ENCODE measurements at regions not wholly inside any gene's neighbourhood (a gene's known extent, or its start where the extent isn't known, plus 50 kb on each side); places are given as distances from the start of the nearest gene placed in this dataset.

DNA sequence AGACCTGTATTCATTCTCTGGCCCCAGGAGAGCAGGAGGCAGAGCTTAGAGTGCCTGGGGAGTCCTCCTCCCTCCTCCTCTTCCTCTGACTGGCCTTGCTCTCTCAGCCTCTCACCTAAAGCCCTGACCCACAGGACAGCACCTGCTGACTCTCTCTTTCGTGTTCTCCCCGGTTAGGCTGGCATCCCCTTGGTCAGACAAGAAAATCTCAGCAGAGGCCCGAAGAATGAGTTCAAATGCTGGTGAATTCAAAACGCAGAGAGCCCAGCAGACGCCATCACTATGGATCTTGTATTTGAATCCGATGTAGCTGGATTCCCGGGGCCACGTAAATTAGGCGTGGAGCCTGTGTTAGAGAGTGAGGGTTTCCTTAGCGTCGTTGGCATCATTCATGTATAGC lies 255.3 kb downstream of the KLF6 start:
- 87 to 94% (median 91%) methylated on average over 11 of the region's 11 CpGs for WGBS, 5 donors
- intact Hi-C loops (cut with DNase I; ENCODE audit: low total_unique reads): no loop called here
- Histone ChIP-seq H3K27ac (no peak overlapping the region), H3K4me1 (peaks cover 0 to 11% (median 4%) of the 10 kb centered on the region in 4 donors), H3K36me3 (no peaks in the 10 kb centered on the region), H3K27me3 (no peaks in the 10 kb centered on the region), H3K4me3 (no peak overlapping the region), H3K9me3 (no peaks in the 10 kb centered on the region)
- TF ChIP-seq POLR2A (IDR thresholded peaks at IDR 0.05) (no peak), POLR2AphosphoS5 (IDR thresholded peaks at IDR 0.05) (no peak), EP300 (IDR thresholded peaks at IDR 0.05) (no peak)
- TF ChIP-seq, protein P1, sequence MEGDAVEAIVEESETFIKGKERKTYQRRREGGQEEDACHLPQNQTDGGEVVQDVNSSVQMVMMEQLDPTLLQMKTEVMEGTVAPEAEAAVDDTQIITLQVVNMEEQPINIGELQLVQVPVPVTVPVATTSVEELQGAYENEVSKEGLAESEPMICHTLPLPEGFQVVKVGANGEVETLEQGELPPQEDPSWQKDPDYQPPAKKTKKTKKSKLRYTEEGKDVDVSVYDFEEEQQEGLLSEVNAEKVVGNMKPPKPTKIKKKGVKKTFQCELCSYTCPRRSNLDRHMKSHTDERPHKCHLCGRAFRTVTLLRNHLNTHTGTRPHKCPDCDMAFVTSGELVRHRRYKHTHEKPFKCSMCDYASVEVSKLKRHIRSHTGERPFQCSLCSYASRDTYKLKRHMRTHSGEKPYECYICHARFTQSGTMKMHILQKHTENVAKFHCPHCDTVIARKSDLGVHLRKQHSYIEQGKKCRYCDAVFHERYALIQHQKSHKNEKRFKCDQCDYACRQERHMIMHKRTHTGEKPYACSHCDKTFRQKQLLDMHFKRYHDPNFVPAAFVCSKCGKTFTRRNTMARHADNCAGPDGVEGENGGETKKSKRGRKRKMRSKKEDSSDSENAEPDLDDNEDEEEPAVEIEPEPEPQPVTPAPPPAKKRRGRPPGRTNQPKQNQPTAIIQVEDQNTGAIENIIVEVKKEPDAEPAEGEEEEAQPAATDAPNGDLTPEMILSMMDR (IDR thresholded peaks at IDR 0.05): no peak
- DNase-seq: no peak

DNA sequence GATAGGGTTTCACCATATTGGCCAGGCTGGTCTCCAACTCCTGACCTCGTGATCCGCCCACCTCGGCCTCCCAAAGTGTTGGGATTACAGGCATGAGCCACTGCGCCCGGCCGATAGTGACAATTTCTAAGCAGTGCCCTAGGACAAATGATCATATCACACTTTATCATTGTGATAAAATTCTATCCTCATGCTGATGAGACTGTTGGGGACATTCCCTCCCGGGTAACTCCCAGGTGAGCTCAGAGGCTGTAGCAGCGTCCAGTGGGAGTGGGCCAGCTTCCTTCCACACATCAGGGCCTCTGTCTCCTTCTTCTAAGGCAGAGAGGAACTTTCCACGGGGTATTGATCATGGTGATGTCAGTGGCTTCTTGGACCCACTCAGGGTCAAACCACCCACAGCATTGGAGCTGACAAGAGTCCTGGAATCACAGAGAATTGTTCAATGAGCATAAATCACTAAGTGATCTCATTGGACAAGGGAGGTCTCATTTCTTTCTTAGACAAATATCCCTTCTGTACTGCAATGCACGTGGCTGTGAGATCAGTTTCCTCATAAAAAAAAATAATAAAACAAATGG lies 256.1 kb downstream of the KLF6 start:
- no peak for DNase-seq
- Histone ChIP-seq H3K27ac (peak overlapping the region in 1 of 5 donors; percentile 72), H3K9me3 (no peaks in the 10 kb centered on the region), H3K4me3 (no peak overlapping the region), H3K27me3 (no peaks in the 10 kb centered on the region), H3K4me1 (peaks cover 0 to 15% (median 5%) of the 10 kb centered on the region in 4 donors), H3K36me3 (no peaks in the 10 kb centered on the region)
- TF ChIP-seq EP300 (IDR thresholded peaks at IDR 0.05) (no peak), POLR2A (IDR thresholded peaks at IDR 0.05) (no peak), POLR2AphosphoS5 (IDR thresholded peaks at IDR 0.05) (no peak)
- TF ChIP-seq, protein P1 (IDR thresholded peaks at IDR 0.05): no peak
- 79 to 87% (median 84%) methylated on average over 10 of the region's 10 CpGs for WGBS, 5 donors
- intact Hi-C loops (cut with DNase I; ENCODE audit: low total_unique reads): no loop called here

DNA sequence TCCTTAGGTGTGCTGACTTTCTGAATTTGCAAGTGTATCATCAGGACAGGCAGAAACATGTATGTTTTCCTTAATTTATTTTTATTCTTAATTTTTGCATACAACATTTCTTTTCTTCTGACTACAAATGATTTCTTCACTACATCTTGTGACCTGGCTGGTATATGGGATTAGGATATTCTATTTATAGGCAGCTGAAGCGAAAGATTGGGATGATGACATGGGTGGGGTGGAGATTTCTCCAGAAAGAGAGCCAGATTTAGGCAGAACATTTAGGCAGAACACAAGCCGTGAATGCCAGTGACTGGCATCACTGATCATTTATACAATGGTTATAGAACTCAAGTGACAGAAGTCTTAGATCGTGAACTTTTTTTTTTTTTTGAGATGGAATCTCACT lies 256.7 kb downstream of the KLF6 start:
- 83 to 91% (median 87%) methylated on average over 3 of the region's 3 CpGs for WGBS, 5 donors
- intact Hi-C loops (cut with DNase I; ENCODE audit: low total_unique reads): no loop called here
- Histone ChIP-seq H3K27me3 (no peaks in the 10 kb centered on the region), H3K27ac (peak overlapping the region in 3 of 5 donors; percentile 45 to 72 (median 68)), H3K9me3 (no peaks in the 10 kb centered on the region), H3K4me3 (no peak overlapping the region), H3K4me1 (peaks cover 0 to 17% (median 5%) of the 10 kb centered on the region in 4 donors), H3K36me3 (no peaks in the 10 kb centered on the region)
- no peak for DNase-seq
- TF ChIP-seq EP300 (IDR thresholded peaks at IDR 0.05) (no peak), POLR2AphosphoS5 (IDR thresholded peaks at IDR 0.05) (no peak), POLR2A (IDR thresholded peaks at IDR 0.05) (no peak)
- TF ChIP-seq, protein P1 (IDR thresholded peaks at IDR 0.05): no peak

- no peaks in the 10 kb centered on the region for H3K27me3 ChIP-seq
- intact Hi-C loops (cut with DNase I; ENCODE audit: low total_unique reads): no loop called here
- TF ChIP-seq EP300 (IDR thresholded peaks at IDR 0.05) (no peak), POLR2A (IDR thresholded peaks at IDR 0.05) (no peak), POLR2AphosphoS5 (IDR thresholded peaks at IDR 0.05) (no peak)
- TF ChIP-seq, protein P1 (IDR thresholded peaks at IDR 0.05): no peak
- H3K27ac ChIP-seq: peak overlapping the region in 4 of 5 donors; percentile 45 to 72 (median 60)
- H3K9me3 ChIP-seq: no peaks in the 10 kb centered on the region
- peaks cover 0 to 17% (median 5%) of the 10 kb centered on the region in 4 donors for H3K4me1 ChIP-seq
- H3K4me3 ChIP-seq: no peak overlapping the region
- WGBS, 5 donors: 69 to 83% (median 75%) methylated on average over 5 of the region's 5 CpGs
- H3K36me3 ChIP-seq: no peaks in the 10 kb centered on the region
- peak in 1 of 2 donors; percentile 35 for DNase-seq
Observed at GRCh38 chr10:3527869-3528268, 257.1 kb downstream of the KLF6 start.

Data from stomach (tissue), 8 donors.